HEK293 (cell line): ENCODE measurements at regions not wholly inside any gene's neighbourhood (a gene's known extent, or its start where the extent isn't known, plus 50 kb on each side); places are given as distances from the start of the nearest gene placed in this dataset.

ENCODE experiments used
- CTCF ChIA-PET: fragments of 350-600 bp; formaldehyde crosslinking; extraction: SDS; loops from one replicate; lab custom pipeline; 2021; ENCODE audit warnings: antibody characterized with exemption; lab: Yijun Ruan, JAX
- POLR2A ChIA-PET: fragments of 300-600 bp; formaldehyde crosslinking; extraction: SDS; loops from one replicate; lab custom pipeline; 2020; ENCODE audit warnings: antibody characterized with exemption, inconsistent platforms; lab: Yijun Ruan, JAX
- H3K27ac ChIP-seq: fragments of 200-500 bp; sonication (Bioruptor generic); 2 replicates; pipeline ENCODE4 v1.5.1; 2014; ENCODE audit warnings: low read depth, low read length, control low read depth, inconsistent platforms; ENCODE audit errors: extremely low read depth
- H3K36me3 ChIP-seq, 2 experiments: fragments of 200-500 bp in 1 of 2; sonication (Bioruptor generic) in 1 of 2; 1 replicate in 1 of 2; 2 replicates in 1 of 2; pipeline ENCODE4 v1.5.1; 2014 to 2017; ENCODE audit warnings: inconsistent platforms in 2 of 2, low read length in 2 of 2; ENCODE audit not compliant: control insufficient read depth in 2 of 2, insufficient read depth in 1 of 2
- H3K4me1 ChIP-seq: fragments of 200-500 bp; sonication (Bioruptor generic); 2 replicates; pipeline ENCODE4 v1.5.1; 2014; ENCODE audit warnings: mild to moderate bottlenecking, low read length, inconsistent platforms; ENCODE audit not compliant: control insufficient read depth, insufficient read depth
- H3K4me3 ChIP-seq: 2 replicates; pipeline ENCODE4 v1.5.1; 2011; ENCODE audit warnings: low read depth, mild to moderate bottlenecking, control low read depth, low read length, moderate library complexity
- H3K9me3 ChIP-seq: fragments of 200-500 bp; sonication (Bioruptor generic); 2 replicates; pipeline ENCODE4 v1.5.1; 2014; ENCODE audit warnings: low read depth, low read length, inconsistent platforms; ENCODE audit not compliant: control insufficient read depth, insufficient read depth
- REPIN1 ChIP-seq: fragments of 450-650 bp; formaldehyde crosslinking; IDR thresholded peaks from 2 replicates; pipeline ENCODE4 v1.5.1; 2017; ENCODE audit warnings: missing biosample characterization, missing genetic modification characterization, low read depth
- ZBTB17 ChIP-seq: fragments of 450-650 bp; formaldehyde crosslinking; IDR thresholded peaks from 2 replicates; pipeline ENCODE4 v1.5.1; 2016; ENCODE audit warnings: missing biosample characterization, missing genetic modification characterization
- ZNF184 ChIP-seq: fragments of 450-650 bp; IDR thresholded peaks from 2 replicates; pipeline ENCODE4 v1.5.1; 2018; ENCODE audit warnings: missing biosample characterization, mild to moderate bottlenecking, missing genetic modification characterization
- ZNF24 ChIP-seq: fragments of 450-650 bp; formaldehyde crosslinking; IDR thresholded peaks from 2 replicates; pipeline ENCODE4 v1.5.1; 2016; ENCODE audit warnings: missing biosample characterization, missing genetic modification characterization
- ZNF341 ChIP-seq: fragments of 450-650 bp; formaldehyde crosslinking; IDR thresholded peaks from 2 replicates; pipeline ENCODE4; 2016; ENCODE audit warnings: low read depth, missing biosample characterization, missing genetic modification characterization
- ZNF391 ChIP-seq: fragments of 450-650 bp; formaldehyde crosslinking; IDR thresholded peaks from 2 replicates; pipeline ENCODE4 v1.5.1; 2016; ENCODE audit warnings: low read depth, missing biosample characterization, missing genetic modification characterization, borderline replicate concordance
- ZNF416 ChIP-seq: fragments of 450-650 bp; formaldehyde crosslinking; IDR thresholded peaks from 2 replicates; pipeline ENCODE4 v1.5.1; 2016; ENCODE audit warnings: missing biosample characterization, missing genetic modification characterization
- ZNF423 ChIP-seq: fragments of 450-650 bp; formaldehyde crosslinking; IDR thresholded peaks from 2 replicates; pipeline ENCODE4 v1.5.1; 2016; ENCODE audit warnings: missing biosample characterization, missing genetic modification characterization
- ZNF621 ChIP-seq: fragments of 450-650 bp; formaldehyde crosslinking; IDR thresholded peaks from 2 replicates; pipeline ENCODE4 v1.5.1; 2017; ENCODE audit warnings: missing biosample characterization, missing genetic modification characterization
- ZNF658 ChIP-seq: fragments of 450-650 bp; formaldehyde crosslinking; IDR thresholded peaks from 2 replicates; pipeline ENCODE4; 2016; ENCODE audit warnings: missing biosample characterization, missing genetic modification characterization
- ZSCAN30 ChIP-seq: fragments of 450-650 bp; IDR thresholded peaks from 2 replicates; pipeline ENCODE4 v1.5.1; 2018; ENCODE audit warnings: missing biosample characterization, mild to moderate bottlenecking, missing genetic modification characterization, moderate library complexity
- TF ChIP-seq, protein P1 (sequence below): fragments of 450-650 bp; formaldehyde crosslinking; IDR thresholded peaks from 2 replicates; pipeline ENCODE4 v1.5.0; 2017; ENCODE audit warnings: missing biosample characterization, missing genetic modification characterization, borderline replicate concordance
- TF ChIP-seq, protein P2 (sequence below): fragments of 450-650 bp; IDR thresholded peaks from 2 replicates; pipeline ENCODE4 v1.5.1; 2018; ENCODE audit warnings: missing biosample characterization, mild to moderate bottlenecking, missing genetic modification characterization
- TF ChIP-seq, protein P3 (sequence below): fragments of 450-650 bp; formaldehyde crosslinking; IDR thresholded peaks from 2 replicates; pipeline ENCODE4 v1.5.1; 2016; ENCODE audit warnings: missing biosample characterization, missing genetic modification characterization
- TF ChIP-seq, protein P4 (sequence below): sonication (generic); formaldehyde crosslinking; IDR thresholded peaks from 2 replicates; pipeline ENCODE4 v1.8.1; 2022; ENCODE audit warnings: mild to moderate bottlenecking, moderate library complexity, missing genetic modification reagents
- TF ChIP-seq, protein P5 (sequence below): fragments of 450-650 bp; formaldehyde crosslinking; IDR thresholded peaks from 2 replicates; pipeline ENCODE4 v1.5.1; 2016; ENCODE audit warnings: missing biosample characterization, missing genetic modification characterization

DNA sequence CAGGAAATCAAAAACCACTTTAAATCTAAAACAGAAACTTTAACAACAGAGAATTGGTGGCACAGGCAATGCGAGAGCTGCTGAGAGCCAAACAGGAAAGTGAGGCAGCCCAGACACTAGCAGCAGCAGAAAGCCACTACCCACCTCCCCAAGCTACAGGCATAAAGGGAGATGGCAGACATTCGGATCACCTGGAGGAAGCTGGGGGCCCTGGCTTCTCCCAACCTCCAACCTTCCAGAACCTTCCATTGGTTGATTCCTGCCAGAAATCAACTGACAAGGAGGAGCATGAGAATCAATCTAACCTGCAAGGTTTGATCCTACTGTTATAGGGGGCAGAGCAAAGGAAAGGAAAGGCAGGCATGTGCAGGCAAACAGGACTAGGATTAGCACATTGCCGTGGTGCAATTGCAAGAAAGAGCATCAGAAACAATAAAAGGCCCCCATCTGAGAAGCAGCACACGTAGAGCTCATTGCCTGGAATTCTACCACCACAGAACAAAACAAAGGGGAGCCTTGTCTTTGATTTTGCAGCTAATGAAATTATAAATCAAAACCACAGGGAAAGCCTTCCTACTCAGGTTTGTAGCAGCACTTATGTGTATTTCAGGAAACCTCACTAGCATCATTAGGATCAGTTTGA is 427.3 kb upstream of the RASGEF1B start:
- Histone ChIP-seq H3K4me3 (no peak overlapping the region), H3K4me1 (no peaks in the 10 kb centered on the region), H3K27ac (no peak overlapping the region), H3K9me3 (no peaks in the 10 kb centered on the region), H3K36me3 (no peaks in the 10 kb centered on the region)
- CTCF ChIA-PET: interaction anchor here (0.6 kb wide), 1 partner anchor 11 kb away, joined by 3 read pairs; no protein-coding TSS in a partner anchor
- POLR2A ChIA-PET: no interaction called here
- TF ChIP-seq, protein P1, sequence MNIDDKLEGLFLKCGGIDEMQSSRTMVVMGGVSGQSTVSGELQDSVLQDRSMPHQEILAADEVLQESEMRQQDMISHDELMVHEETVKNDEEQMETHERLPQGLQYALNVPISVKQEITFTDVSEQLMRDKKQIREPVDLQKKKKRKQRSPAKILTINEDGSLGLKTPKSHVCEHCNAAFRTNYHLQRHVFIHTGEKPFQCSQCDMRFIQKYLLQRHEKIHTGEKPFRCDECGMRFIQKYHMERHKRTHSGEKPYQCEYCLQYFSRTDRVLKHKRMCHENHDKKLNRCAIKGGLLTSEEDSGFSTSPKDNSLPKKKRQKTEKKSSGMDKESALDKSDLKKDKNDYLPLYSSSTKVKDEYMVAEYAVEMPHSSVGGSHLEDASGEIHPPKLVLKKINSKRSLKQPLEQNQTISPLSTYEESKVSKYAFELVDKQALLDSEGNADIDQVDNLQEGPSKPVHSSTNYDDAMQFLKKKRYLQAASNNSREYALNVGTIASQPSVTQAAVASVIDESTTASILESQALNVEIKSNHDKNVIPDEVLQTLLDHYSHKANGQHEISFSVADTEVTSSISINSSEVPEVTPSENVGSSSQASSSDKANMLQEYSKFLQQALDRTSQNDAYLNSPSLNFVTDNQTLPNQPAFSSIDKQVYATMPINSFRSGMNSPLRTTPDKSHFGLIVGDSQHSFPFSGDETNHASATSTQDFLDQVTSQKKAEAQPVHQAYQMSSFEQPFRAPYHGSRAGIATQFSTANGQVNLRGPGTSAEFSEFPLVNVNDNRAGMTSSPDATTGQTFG (tag by site-specific recombination): no peak
- TF ChIP-seq ZNF658 (tag by site-specific recombination) (no peak), ZNF416 (tag by site-specific recombination) (no peak), ZBTB17 (tag by site-specific recombination) (no peak), ZNF24 (no peak), ZNF621 (tag by site-specific recombination) (no peak), ZNF423 (tag by site-specific recombination) (no peak)
- TF ChIP-seq, protein P2, sequence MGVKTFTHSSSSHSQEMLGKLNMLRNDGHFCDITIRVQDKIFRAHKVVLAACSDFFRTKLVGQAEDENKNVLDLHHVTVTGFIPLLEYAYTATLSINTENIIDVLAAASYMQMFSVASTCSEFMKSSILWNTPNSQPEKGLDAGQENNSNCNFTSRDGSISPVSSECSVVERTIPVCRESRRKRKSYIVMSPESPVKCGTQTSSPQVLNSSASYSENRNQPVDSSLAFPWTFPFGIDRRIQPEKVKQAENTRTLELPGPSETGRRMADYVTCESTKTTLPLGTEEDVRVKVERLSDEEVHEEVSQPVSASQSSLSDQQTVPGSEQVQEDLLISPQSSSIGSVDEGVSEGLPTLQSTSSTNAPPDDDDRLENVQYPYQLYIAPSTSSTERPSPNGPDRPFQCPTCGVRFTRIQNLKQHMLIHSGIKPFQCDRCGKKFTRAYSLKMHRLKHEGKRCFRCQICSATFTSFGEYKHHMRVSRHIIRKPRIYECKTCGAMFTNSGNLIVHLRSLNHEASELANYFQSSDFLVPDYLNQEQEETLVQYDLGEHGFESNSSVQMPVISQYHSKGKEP (tag by site-specific recombination): no peak

DNA sequence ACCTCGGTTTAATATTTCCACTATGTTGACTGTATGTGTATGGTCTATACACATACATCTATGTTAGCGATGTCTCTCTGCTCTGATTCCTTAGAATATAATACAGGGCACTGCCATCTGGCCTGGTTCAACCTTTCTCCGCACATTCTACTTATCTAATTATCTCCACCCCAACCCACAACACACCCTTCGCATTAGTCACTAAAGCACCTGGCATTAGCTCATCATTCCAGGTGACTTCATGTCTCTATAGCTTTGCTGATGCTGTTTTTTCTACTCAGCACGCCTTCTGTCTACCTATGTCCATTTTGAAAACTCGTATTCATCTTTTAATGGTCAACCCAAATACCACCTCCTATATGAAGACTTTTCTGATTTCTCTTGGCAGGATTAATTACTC is 425.2 kb upstream of the RASGEF1B start:
- CTCF ChIA-PET: no interaction called here
- Histone ChIP-seq H3K4me3 (no peak overlapping the region), H3K27ac (no peak overlapping the region), H3K9me3 (no peaks in the 10 kb centered on the region), H3K36me3 (no peaks in the 10 kb centered on the region), H3K4me1 (no peaks in the 10 kb centered on the region)
- POLR2A ChIA-PET: no interaction called here
- TF ChIP-seq ZNF24: no peak
- no peak for TF ChIP-seq ZNF341 (tag by site-specific recombination)
- no peak for TF ChIP-seq ZNF391 (tag by site-specific recombination)
- TF ChIP-seq, protein P3, sequence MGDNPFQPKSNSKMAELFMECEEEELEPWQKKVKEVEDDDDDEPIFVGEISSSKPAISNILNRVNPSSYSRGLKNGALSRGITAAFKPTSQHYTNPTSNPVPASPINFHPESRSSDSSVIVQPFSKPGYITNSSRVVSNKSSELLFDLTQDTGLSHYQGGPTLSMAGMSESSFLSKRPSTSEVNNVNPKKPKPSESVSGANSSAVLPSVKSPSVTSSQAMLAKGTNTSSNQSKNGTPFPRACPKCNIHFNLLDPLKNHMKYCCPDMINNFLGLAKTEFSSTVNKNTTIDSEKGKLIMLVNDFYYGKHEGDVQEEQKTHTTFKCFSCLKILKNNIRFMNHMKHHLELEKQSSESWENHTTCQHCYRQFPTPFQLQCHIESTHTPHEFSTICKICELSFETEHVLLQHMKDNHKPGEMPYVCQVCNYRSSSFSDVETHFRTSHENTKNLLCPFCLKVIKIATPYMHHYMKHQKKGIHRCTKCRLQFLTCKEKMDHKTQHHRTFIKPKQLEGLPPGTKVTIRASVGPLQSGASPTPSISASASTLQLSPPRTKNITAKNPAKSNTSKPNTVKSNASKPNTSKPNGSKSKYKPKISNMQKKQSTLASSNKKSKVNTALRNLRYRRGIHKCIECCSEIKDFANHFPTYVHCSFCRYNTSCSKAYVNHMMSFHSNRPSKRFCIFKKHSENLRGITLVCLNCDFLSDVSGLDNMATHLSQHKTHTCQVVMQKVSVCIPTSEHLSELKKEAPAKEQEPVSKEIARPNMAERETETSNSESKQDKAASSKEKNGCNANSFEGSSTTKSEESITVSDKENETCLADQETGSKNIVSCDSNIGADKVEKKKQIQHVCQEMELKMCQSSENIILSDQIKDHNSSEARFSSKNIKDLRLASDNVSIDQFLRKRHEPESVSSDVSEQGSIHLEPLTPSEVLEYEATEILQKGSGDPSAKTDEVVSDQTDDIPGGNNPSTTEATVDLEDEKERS (tag by site-specific recombination): no peak
- TF ChIP-seq ZNF184: no peak
- TF ChIP-seq, protein P4, sequence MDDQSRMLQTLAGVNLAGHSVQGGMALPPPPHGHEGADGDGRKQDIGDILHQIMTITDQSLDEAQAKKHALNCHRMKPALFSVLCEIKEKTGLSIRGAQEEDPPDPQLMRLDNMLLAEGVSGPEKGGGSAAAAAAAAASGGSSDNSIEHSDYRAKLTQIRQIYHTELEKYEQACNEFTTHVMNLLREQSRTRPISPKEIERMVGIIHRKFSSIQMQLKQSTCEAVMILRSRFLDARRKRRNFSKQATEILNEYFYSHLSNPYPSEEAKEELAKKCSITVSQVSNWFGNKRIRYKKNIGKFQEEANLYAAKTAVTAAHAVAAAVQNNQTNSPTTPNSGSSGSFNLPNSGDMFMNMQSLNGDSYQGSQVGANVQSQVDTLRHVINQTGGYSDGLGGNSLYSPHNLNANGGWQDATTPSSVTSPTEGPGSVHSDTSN (CRISPR knock-in tag): no peak
- no peak for TF ChIP-seq REPIN1 (tag by site-specific recombination)
- TF ChIP-seq, protein P5, sequence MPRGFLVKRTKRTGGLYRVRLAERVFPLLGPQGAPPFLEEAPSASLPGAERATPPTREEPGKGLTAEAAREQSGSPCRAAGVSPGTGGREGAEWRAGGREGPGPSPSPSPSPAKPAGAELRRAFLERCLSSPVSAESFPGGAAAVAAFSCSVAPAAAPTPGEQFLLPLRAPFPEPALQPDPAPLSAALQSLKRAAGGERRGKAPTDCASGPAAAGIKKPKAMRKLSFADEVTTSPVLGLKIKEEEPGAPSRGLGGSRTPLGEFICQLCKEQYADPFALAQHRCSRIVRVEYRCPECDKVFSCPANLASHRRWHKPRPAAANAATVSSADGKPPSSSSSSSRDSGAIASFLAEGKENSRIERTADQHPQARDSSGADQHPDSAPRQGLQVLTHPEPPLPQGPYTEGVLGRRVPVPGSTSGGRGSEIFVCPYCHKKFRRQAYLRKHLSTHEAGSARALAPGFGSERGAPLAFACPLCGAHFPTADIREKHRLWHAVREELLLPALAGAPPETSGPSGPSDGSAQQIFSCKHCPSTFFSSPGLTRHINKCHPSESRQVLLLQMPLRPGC (tag by site-specific recombination): no peak
- no peak for TF ChIP-seq ZSCAN30
